ENCODE measurements at regions not wholly inside any gene's neighbourhood (a gene's known extent, or its start where the extent isn't known, plus 50 kb on each side); places are given as distances from the start of the nearest gene placed in this dataset.

- TF ChIP-seq CTCF (IDR thresholded peaks at IDR 0.05) (no peak), POLR2A (IDR thresholded peaks at IDR 0.05) (no peak)
These were observed 75.0 kb upstream of the DAB2IP start for GRCh38 chr9:121576281-121577075.

All from lower leg skin (tissue), 3 donors.